ENCODE measurements at regions not wholly inside any gene's neighbourhood (a gene's known extent, or its start where the extent isn't known, plus 50 kb on each side); places are given as distances from the start of the nearest gene placed in this dataset.
"Not testable (repeated sequence)": the region's sequence is repeated elsewhere in the genome, so short reads cannot be mapped to it uniquely, and the experiment has no call there.

GRCh38 chr13:44629465-44630183 is 53.5 kb upstream of the TSC22D1 start:
- H3K4me3 ChIP-seq (ENCODE audit: low read depth, low read length), result no peak overlapping the region
- no peak for DNase-seq (ENCODE audit: low read depth)
- no peak for TF ChIP-seq CTCF (IDR thresholded peaks at IDR 0.05; ENCODE audit: low read depth, low read length, missing control alignments)

- not testable (repeated sequence) for H3K4me3 ChIP-seq (ENCODE audit: low read depth, low read length); DNase-seq (ENCODE audit: low read depth)
Measured at GRCh38 chr13:44628826-44629225, 52.7 kb upstream of the TSC22D1 start.

GRCh38 chr13:44627441-44627840 is 51.3 kb upstream of the TSC22D1 start:
- DNase-seq (ENCODE audit: low read depth), result no peak
- no peak for TF ChIP-seq CTCF (IDR thresholded peaks at IDR 0.05; ENCODE audit: low read depth, low read length, missing control alignments)
- H3K4me3 ChIP-seq (ENCODE audit: low read depth, low read length), result no peak overlapping the region

- DNase-seq (ENCODE audit: low read depth), result no peak
- TF ChIP-seq CTCF (IDR thresholded peaks at IDR 0.05; ENCODE audit: low read depth, low read length, missing control alignments), result no peak
- no peak overlapping the region for H3K4me3 ChIP-seq (ENCODE audit: low read depth, low read length)
Measured at GRCh38 chr13:44626176-44626575, 50.0 kb upstream of the TSC22D1 start.
